NCI-H1694 treated with DMSO at 0.1 percent for 48 hours (cell line): ENCODE measurements at regions not wholly inside any gene's neighbourhood (a gene's known extent, or its start where the extent isn't known, plus 50 kb on each side); places are given as distances from the start of the nearest gene placed in this dataset.

Experiments
- DNase-seq: peaks from one replicate; lab custom pipeline; 2025; lab: John Stamatoyannopoulos, UW

DNA sequence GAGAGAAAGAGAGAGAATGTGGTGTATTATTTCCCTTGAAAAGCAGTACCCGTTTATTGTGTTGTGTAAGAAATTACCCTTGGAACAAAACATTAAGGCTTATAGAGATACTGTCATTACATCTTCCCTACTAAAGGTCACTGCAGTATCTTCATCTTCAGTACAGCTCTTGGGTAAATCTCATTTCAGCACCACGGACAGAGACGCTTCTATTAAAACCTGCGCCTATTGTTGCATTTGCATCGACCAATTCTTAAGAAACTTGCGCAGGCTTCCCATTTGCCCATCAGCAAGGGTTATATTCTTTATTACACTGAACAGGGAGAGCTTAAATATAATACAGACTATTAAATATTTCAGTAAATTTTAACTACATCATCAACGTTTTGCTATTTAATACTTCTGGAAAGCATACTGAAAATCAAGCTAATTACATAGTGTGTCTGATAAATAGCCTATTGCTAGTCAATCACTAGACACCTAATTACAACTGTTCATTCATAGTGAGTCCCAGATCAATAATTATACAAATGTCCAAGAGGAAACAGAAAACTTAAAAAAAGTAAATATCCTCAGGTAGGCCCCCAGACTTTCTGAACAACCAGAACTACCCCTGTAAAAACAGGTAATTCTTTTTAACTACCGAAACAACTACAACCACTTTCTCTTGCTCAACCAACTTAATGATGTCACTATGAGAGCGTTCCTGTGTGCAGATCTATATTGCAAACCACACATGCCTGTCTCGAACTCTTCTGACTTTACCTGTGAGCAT, 350.6 kb downstream of the LIG4 start:
- peak; percentile 35 for DNase-seq

DNA sequence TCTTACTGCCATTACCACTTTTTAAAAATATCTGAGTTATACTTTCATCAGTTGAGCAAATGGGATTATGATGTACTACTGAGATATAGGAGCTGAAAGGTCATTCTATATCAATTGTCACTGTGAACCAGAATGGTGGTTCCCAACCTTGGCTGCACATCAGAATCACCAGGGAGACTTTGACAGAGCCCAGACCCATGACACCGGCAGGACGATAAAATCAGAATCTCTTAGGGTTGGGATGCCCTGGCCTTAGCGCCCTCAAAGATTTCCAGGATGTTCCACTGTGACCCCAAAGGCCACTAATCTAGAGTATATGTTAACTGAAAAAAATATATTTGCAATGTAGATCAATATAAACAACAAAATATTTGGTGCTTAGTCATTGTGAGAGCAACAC, 355.1 kb downstream of the LIG4 start:
- no peak for DNase-seq

DNA sequence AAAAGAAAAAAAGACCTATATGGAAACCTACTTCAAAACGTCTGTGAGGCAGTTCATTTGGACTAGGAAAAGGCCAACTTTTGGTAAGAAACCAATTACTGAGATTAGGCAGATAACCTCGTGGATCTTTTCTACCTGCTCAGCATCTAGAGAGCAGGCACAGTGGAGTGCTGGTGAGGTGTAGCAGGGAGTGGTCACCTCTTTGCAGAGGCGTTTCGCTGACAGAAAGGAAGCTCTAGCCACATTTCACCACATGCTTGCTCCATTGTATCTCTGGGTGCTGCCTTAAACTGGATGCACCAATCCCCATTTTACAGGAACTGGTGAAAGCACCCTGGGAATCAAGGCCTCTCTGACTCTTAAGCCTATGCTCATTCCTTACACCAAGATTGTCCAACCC, 360.5 kb downstream of the LIG4 start:
- no peak for DNase-seq

DNA sequence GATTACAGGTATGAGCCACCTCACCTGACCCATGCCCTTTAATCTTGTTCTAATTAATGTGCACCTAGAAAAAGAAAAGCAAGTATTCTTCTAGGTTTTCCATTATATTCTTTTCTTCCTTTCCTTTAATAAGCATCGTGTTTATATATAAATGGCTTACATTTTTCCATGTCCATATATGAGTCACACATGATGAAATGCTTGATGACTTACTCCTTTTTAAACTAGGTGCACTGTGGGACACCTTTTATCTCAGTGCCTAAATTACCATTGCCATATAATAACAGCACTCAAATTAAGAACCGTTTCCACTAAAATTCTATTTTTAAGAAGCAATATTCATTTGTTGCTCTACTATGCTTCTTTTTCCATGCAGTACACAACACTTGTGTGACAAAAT, 363.3 kb downstream of the LIG4 start:
- DNase-seq, result no peak

DNA sequence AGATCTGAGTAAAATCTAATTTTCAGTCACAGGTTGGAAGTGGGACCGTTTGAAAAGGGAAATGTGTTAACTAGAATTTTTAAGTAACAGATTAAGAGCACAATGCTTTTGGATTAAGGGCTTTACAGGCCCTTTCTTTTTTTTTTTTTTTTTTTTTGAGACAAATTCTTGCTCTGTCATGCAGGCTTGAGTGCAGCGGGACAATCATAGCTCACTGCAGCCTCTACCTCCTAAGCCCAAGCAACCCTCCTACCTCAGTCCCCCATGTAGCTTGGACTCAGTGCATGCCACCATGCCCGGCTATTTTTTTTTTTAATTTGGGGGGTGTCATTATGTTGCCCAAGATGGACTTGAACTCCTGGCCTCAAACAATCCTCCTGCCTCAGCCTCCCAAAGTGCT, 363.7 kb downstream of the LIG4 start:
- no peak for DNase-seq

DNA sequence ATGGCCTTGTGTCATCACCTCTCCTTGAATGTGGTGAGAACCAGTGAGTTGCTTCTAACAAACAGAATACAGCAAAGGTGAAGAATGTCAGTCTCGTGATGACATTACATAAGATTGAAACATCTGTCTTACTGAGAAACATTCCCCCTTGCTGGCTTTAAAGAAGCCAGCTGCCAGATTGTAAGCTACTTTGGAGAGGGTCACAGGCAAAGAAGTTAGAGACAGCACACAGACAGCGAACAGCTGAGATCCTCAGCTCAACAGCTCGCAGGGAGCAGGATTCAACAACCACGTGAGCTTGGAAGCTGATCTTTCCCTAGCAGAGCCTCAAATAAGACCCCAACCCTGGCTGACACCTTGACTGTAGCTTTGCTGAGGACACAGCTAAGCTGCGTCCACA, 367.9 kb downstream of the LIG4 start:
- no peak for DNase-seq

DNA sequence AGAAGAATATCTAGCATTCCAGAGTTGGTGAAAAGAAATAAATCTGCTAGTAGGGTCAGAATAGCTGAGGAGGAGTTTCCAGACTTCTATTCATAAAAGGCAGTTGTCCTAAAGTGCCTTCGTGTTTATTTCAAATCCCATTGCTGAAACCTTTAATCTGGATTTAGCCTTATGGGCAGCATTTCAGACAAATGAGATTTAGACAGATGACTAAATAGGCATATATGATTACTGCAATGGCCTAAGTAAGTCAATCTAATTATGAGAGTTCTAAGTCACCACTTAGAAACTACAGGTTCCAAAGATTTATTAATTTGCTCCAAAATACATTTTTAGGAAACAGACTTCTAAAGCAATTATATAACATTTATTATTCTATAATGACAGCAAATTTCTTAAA, 368.7 kb downstream of the LIG4 start:
- no peak for DNase-seq

DNA sequence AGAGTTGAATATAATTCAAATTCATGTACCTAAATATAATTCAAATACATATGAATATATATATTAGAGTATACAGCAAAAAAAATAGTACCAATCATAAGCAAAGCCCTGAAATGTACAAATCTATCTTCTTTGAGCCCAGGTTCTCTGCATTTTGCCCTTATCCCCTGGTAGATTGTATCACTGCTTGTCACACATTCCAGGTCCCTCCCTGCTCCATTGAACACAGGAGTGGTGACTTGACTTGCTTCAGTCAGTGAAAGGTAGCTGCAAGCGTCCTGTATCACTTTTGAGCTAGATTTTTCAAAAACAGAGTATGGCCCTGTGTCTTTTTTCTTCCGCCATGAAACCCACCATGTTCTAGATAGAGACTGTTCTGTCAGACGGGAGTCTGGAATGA, 369.4 kb downstream of the LIG4 start:
- no peak for DNase-seq

DNA sequence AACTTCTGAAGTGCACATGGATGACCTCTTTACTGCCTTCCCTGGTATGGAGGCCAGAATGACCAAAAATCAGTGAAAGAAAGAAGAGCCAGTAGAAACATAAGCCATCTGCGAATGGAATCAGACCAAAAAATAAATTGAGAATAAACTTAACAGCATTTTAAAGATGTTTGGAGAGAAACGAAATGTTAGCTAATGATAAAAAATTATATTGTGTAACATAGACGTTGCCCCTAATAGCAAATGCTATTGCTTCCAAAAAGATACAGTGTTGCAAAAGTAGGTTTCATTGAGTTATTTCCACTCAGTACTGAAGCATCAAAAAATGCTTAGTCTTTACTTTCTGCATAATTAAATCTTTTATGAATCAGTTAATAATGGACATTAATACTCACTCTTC, 371.7 kb downstream of the LIG4 start:
- DNase-seq, result no peak

DNA sequence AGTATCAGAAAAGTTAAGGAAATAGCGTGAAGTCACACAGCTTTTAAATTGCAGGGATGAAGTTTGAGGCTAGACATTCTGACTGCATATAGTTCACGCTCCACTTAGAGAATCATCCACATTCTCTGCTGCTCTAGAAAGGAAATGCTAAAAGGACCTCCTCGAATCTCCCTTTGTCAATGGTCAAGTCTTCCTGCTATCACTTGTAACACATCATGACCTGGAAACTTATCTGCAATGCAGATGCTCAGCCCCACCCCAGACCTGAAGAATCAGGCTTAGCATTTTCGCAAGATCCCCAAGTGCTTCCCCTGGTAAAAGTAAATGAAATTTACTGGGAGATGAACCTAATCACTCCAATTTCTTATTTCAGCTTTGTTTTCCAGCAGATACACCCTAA, 372.1 kb downstream of the LIG4 start:
- no peak for DNase-seq

DNA sequence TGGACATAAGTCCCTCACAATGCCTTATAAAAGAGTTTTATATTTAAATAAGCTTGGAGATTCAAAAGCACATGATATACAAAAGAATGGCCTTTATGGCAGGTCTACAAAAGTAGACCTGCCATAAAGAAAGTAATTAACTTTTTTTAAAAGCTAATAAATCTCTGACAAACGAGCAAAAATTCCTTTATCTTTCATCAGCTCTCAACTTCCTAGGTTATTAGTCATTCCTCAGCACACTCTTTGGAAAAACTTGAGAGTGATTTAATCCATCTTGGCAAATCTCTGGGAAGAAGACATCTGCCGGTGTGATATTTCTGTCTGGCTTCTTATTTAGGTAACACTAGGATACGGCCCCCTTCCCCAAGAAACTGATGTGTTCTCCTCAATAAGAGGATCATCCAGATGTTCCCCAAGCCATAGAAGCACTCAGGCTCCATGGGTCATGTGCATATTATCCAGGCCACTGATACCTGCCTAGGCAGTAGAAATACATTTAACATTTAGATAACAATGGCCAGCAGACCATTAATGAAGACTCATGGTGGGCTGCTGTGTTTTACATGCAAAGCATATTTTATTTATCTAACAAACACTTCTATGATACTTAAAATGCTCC, 372.7 kb downstream of the LIG4 start:
- DNase-seq, result no peak

DNA sequence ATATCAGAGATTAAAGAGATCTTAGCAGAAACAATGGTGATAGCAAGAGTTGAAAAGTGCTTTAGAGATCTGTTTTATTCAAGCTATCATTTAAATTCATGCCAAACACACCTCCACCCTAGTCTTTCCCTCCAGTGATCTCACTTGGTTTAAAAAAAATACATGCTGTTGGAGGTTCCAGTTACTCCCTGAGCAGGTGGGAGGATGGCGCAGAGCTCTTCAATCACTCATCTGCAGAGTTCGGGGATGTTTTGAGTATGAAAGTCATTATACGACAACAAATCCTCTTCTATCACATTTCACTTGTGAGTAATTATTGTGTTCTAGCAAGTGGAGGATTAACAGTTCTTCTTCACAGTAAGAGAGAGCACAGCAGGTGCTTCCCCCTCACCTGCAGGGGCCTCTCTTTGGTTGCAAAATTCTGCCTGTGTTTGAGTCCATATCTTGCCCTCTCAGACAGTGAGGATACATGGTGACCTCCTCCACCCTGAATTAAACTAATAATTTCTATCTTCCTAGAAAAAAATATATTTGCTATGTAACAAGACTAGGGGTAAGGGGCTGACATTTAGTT, 376.7 kb downstream of the LIG4 start:
- DNase-seq, result no peak

DNA sequence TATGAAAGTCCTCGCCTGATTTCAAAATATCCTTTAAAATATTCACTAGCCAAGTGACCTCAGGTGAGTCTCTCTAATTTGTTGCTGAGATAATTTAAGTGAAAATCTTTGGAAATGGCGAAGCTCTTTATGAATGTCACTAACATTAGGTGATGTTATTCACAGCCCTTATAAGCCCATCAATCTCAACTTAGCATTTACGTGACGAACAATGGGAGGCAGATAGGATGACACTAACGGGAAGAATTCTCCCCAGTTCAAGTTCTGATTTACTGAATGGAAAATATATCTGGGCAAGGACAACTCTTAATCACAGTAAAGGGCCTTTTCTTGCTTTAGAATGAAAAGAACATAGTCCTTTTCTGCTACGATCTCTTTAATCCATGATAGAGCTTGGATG, 378.7 kb downstream of the LIG4 start:
- no peak for DNase-seq

DNA sequence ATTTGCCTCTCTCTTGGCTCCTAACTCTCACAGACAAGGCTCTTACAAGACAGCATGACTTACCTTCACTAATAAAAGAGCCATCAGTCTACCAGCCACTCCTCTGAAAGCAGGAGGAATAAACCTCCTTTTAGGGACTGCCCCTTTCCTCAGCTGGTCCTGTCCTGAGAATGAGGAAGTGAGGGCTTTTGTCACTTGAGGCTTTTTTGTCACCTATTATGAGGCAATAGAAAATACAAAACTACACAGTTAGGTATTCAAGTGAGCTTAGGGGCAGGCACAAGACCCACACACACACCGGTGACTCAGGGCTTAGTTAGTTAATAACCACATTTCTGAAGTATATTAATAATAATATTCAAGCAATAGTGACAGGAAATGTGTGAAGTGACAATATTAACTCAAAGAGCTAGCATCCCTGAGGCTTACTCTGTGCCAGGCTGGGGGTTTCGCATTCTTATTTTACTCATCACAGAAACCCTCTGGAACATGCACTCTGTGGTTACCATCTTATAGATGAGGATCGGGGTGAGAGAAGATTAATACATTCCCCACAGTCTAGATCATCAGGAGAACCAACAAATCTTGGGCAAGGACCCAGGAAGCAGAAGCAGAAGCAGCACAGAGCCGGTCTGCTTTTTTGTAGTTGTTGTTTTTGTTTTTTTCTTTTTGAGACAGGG, 379.9 kb downstream of the LIG4 start:
- DNase-seq, result no peak

DNA sequence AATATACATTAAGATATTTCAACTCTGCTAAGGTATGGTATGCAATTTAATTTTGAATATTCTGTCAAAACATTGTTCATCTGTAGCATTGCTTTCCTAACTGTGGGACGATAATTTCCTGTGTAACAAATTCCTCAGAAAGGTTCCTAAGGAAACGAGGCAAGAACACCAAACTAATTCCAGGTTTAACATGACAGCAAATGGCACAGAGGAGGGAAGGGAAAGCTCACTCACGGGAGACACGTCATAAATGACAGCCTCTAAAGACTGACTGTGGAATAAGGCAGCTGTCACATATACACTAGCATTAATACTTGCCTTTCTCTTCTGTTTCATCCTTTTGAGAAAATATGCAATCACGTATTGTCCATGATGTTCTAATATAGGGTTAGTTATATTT, 380.6 kb downstream of the LIG4 start:
- no peak for DNase-seq

DNA sequence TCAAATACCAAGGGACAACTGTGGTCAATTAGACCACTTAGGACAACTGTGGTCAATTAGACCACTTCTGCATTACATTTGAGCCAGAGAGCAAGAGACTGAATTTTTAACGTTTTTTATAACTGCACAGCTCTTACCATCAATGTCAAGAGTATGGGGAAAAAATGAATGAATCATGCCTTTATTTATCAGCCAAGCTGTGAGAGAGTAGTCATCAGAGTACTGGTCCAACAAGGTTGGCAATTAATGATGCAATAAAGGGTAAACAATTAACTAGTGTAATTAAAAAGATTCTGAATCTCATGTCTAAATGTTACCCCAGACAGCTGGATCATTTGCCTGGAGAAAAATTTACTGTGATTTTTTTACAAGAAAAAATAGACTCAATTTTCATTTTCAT, 381.1 kb downstream of the LIG4 start:
- DNase-seq, result no peak

DNA sequence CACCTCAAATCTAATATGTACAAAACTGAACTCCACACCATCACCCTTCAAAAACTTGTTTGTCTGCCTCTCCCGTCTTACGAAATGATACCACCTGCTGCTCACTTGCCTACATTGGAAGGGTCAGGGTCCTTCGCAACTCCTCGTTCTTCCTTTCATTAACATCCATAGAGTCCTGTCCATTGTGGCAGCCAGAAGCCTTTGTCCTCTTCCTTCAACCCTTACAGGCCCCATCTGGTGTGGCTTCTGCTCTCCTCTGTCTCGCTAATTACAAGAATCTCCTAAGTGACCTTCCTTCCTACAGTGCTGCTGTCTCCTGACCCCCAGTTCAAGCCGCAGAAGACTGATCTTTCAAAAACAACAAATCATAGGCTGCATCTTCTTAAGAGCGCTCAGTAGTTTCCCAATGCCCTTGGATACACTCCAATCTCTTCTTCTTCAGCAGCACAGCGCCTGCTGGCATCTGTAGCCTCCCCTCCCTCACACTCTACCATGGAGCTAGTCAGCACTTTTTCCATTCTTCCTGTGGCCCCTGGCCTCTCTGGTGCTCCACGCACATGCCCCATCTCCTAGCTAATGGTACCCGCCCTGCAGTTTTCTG, 382.7 kb downstream of the LIG4 start:
- no peak for DNase-seq

DNA sequence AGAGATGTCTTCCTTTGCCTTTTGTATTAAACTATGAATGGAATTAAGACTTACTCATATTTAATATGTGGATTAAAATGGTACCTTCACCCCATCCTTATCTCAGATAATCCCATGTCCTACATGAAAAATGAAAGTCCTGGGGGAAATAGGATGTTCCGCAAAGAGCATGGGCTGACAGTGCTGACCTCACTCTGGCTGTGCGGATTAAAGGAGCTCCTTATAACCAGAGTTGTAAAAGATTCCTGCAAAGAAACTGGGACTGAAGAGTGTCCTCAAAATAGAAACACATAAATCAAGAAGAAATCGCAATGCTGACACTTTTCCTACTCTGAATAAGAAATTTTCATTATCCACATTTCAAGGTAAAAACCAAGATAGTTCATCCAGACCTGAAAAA, 384.5 kb downstream of the LIG4 start:
- DNase-seq, result no peak

DNA sequence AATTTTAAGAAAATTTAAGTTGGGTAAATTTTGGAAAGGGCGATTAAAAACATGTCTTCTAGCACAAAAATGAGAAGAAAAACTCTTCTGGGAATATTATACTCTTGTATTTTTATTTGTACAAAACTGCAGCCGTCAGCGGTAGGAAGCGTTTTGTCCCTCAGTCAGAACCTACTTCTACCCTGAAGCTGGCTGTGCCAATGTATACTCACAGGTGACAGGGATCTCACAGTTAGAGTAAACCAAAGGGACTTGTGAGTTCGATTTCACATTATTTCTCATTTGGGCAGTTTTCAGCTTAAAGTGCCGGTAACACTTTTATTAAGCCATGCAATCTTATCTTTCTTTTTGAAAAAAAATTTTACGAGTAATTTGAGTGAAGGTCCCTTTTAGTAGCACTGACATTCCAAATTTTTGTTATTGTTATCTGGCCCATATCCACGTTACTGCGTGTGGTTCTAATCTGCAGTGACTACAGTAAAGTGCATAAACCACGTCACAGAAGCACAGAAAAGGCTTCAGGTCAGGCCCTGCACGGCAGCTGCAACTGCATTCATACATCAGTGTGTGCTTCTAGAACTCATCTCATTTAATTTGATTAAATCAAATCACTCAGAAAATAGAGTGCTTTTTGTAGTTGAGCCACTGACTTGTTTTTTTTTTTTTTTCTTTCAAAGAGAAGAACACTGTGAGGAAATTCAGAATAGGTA, 387.3 kb downstream of the LIG4 start:
- no peak for DNase-seq

DNA sequence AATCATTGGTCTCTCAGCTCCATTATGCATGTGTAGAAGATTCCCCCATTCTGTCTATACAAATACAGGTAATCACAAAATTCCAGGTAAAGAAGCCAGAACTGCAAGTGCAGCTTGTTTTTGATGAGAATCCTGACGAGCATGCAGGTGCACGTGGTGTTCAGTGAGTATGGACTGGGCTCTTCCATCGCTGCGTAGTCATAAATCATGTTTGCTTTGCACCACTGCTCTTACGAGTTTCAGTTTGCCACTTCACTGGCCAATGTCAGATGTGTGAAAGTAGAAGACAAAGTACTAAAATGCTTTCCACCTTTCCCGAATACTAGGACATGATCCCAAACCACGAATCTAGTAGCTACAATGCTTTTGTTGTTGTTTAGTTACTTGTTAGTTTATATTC, 390.7 kb downstream of the LIG4 start:
- no peak for DNase-seq

DNA sequence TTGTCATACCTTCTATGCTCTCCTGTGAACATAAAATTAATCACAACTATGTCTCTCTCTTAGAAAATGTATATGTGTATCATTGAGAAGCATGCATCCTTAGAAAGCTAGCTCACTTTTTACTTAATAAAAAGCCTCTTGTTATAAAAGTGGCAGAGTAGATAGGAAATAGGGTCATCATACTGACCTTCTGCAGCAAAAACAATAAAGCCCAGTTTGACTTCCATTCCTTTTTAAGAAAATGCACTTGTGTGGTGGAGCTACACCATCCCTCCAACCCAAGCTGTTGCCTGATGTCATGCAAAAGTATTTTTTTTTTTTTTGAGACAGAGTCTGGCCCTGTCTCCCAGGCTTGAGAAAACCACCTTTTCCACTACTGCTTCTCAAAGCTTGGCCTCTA, 393.3 kb downstream of the LIG4 start:
- DNase-seq, result no peak

DNA sequence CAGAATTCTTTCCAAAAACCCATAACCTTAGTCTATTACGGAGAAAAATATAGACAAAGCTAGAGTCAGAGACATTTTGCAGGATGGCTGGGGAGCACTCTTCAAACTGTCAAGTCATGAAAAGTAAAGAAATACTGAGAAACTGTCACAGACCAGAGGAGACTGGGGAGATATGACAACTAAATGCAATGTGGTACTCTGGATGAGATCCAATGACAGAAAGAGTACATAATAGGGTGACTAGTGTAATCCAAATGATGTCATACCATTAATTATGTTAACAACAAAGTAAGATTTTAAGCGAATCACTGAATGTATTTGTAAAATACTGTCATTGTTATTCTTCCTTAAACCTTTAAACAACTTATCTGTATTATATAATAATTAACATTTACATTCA, 393.8 kb downstream of the LIG4 start:
- DNase-seq, result no peak
